GM21723 (cell line): ENCODE measurements at regions not wholly inside any gene's neighbourhood (a gene's known extent, or its start where the extent isn't known, plus 50 kb on each side); places are given as distances from the start of the nearest gene placed in this dataset.

ENCODE experiments used
- ATAC-seq: cut with Tn5 transposase; IDR thresholded peaks from one replicate; pipeline ENCODE4 v1.9.1; 2021; ENCODE audit warnings: mild to moderate bottlenecking, moderate library complexity; ENCODE audit not compliant: unreplicated experiment

DNA sequence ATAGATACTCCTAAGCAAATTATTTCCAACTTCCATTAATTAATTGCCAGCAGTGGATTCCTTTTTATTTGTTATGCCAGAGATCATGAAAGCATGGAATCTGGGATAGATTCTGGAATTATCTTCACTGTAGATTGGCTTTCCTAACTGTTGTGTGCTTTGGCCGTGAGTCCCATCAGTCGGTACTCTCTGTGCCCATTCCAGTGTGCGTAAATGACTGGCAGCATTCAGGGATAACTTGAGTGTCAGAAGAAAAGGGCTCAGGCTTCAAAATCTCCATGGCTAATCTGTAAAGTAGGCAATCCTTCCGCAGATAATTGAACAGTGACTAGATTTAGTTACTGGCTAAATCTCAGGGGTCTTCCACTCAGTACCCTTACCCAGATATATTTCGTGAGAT is 76.8 kb upstream of the TMEM164 start:
- ATAC-seq = no peak

DNA sequence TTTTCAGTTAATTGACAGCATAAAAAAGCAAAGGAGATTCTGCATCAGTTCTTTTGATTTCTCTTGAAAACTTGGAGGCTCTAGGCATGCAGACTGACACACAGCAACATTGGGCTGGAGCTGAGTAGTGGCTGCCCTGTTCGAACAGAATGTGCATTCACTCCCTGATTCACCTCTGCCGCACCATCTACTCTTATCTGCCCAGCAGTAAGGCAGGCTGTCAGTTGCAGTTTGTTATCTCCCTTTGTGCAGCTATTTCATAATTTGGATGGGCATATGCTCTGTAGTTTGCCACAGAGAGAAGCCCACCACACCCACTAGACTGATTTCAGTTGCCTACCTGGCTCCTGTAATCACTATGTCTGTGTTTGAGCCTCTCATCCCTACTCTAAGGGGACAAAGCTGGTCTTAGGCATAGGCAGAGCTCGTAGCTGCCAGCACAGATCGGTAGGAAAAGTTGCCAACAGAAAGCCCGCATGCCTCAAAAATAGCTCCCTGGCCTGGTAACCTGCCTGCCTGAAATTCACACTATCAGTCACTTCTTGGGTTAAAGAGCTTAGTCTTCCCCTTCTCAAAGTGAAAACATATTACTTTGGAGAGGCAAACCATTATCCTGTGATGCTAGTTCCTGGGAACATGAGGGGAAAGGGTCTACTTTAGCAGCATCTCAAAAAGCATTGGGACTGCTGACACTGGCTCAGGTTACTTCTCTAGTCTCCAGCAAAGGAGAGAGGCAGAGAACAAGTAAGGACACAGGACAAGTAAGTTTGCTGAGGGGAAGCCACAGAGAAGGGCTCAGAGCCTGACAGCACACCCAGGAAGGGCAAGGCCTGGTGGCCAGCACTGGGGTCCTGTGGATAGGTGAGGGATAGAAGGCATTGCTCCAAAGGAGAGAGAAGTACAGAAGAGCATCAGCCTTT is 75.9 kb upstream of the TMEM164 start:
- no peak for ATAC-seq

DNA sequence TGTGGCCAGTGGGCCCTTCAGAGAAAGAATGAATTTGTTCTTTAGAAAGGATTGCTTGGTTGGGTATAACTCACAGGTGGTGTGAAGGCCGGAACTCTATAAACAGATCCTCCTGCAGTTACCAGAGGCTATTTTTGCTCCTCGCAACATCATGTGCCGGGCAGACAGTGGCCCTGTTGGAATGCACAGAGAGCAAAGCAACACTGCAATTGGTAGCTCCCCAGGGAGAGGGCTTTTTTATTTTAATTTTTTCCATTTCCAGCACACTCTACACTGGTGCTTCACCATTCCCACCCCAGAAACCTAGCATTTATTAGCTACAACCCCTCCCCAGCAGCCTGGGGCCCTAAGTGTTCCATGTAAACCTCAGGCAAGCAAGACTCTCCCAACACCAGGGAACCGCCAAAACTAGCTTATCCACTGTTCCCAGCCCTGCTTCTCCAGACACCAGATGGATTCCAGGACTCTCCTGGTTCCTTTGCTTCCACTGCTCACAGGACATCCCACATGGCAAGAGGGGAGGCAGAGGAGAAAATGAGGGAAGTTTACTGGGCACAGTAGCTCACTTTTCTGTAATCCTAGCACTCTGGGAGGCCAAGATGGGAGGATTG is 75.1 kb upstream of the TMEM164 start:
- no peak for ATAC-seq

DNA sequence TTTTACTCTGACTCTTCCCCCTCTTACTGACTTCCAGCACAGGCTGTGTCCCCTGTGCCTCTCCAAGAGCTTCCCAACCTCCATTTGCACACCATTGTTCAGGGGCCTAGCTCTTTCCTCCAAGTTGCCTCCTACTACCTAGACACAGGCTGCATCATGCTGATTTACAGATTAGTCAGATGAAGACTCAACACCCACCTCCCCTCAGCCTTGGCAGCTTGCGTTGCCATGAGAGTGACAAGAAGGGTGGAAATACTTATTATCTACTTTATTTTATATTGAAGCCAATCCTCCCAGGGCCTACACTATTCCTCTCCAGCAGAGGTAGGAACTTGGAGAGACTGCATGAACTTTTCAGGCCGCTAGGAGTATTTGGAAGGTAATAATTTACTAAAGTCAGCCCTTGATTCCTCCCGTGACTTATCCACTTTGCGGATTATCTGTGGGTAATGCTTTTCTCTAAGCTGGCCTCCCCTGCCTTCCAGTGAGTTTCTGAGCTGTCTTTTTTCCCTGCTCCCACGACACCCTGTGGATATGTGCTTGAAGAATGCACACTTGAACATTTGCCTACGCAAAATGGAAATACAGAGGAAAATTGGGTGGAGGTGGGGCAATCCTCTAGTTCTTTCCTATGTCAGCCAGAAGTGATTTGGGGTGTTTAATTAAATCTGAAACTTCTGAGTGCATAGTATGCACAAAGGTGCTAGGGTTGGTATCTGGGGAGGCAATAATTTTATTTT is 74.1 kb upstream of the TMEM164 start:
- no peak for ATAC-seq

DNA sequence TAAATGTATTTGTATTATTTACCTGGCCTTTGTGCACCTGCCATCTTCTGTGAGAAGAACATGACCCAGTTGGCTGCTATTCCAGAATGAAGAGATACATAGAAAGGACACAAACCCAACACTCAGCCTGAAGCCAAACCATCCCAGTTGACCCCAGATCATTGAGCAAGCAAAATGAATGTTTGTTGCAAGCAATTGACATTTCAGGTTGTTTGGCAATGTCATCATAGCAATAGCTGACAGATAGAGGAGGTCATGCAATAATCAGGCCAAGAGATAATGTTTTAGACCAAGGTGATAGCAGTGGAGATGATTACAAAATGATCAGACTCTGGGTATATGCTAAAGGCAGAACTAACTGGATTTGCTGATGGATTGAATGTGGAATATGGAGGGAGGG is 71.2 kb upstream of the TMEM164 start:
- ATAC-seq = no peak

DNA sequence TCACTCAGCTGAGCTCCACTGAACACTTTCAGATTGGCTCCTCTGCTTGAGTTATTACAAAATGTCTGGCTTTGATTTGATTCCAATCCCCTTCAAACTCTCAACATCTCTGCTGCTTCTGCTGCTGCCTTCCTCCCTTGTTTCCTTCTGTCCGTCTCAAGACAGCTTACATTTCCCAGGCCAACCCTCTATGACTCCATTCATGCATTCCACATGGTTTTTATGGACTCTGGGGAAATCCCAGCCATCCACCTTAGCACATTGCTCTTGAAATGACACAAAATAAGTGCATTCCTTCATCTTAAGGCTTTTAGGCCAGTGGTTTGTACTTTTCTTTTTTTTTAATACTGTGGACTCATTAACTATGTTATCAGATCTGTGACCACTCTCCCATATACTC is 68.5 kb upstream of the TMEM164 start:
- ATAC-seq = no peak

DNA sequence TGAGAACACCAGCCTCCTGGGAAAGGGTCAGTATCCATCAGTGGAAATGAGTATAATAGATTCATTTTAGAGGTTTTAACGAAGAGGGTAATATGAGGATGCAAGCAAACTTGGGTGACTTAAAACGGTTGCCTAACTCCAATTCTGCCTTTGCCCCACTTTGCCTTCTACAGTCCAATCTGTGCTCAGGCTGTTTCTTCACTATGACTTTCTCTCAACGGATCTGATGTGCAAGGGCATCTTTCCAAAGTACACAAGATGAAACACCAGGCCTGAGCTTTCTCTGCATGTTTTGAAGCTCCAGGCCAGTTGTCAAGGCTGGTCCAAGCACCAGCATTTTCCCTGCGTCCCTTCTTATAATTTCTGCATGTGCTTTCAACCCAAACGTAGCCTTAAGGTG is 68.0 kb upstream of the TMEM164 start:
- ATAC-seq = no peak

DNA sequence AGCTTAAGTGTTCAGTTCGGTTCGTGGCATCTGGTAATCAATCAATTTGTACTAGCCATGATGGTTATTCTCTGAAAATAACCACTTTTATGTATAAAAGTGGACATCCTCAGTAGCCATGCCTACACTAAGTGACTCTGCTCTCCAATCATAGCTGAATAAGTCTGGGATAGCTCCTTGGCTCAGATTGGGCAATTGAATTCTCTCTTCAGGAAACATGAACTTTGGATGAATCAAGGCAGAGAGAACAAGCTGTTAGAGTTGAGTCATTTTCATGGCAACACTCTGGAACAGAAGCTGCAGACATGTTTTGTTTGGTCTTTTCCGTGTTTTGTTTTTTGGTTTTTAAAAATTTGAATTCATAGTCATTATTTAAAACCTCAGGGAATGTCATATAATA is 66.8 kb upstream of the TMEM164 start:
- no peak for ATAC-seq

DNA sequence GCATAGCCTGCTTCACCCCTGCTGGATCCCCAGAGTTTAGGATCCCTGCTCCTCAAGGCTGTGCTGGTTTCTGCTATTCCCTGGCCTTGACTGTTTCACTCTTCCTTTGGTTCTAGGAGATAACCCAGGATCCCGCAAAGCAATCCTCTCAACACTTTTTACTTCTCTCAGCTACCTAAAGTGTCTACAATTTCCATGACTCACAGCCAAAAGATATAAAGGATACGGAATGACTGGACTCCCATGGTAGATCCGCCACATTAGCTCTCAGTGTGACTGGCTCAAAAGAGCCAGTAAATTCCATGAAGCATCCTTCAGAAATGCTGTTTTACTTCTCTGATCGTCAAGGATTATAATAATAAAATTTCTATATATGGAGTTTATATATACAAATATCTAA is 66.3 kb upstream of the TMEM164 start:
- no peak for ATAC-seq

DNA sequence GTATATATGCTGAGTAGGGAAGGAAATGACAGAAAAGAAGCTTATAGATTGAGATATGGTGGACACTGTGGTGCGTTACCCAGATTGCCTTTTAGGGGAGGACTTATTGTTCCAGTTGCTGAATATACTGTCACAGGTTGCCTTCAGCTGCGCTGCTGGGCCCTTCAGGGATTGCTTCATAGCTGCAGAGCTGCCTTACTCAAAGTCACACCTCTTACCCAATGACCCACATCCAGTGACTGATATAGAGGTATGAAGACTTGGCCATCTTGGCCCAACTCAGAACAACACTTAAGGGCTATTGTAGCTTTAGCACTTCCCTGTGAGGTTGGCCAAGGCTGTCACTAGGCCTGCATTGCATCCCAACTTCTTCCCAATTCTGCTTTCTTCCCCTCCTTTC is 63.4 kb upstream of the TMEM164 start:
- no peak for ATAC-seq

DNA sequence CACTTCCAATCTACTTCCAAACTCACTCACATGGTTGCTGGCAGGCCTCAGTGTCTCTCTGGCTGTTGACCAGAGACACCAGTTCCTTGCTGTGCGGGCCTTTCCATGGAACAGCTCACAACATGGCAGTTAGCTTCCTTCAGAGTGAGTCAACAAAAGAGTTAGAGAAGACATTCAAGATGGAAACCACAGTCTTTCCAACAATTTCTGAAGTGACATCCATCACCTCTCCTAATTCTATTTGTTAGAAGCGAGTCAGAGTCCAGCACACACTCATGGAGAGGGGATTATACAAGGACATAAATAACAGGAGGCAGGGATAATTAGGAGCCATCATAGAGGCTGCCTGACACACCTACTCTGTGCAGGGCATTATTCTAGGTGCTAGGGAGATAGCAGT is 62.5 kb upstream of the TMEM164 start:
- no peak for ATAC-seq

DNA sequence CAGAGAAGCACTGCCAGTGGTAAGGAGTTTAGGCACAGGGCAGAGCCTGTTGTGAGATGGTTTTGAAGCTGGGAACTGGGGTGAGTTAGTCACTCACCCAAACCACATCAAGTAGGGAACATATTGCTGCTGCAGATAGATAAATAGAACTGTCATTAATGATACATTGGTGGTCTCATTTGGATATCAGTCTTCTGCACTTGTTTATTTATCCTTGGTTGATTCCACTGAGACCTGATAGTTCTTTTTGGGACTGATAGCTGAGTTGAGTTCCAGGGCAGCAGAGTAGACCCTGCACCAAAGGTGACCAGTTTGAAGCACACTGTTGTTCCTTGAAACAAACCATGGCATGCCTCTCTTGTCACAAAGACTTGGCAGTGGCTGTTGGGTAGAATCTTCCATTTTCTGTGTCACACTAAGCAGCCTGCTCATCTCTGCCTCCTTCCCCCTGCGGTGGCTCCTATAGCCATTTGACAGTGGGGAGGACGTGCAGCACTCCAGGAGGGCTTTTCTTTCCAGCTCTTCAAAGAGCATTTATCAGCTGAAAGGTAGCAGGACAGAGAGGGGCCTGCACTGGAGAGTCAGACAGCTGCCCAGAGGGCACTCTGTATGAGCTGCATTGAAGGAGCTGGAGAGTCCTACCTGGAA is 59.7 kb upstream of the TMEM164 start:
- no peak for ATAC-seq

DNA sequence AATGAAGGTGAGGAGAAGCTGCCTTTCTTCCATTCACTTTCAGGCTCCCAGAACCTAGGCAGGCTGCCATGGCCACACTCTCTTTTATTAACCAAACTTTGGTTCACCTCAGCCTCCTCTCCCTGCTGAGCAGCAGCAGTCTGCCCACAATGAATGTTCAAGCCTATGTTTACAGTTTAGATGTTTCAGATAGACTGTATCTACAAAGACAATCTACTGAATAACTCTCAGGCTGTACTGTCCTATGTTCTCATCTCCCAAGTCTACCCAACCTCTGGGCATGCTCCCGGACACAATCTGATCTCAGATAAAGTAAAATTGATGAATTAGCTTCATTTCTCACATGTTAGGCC is 59.2 kb upstream of the TMEM164 start:
- ATAC-seq = no peak

DNA sequence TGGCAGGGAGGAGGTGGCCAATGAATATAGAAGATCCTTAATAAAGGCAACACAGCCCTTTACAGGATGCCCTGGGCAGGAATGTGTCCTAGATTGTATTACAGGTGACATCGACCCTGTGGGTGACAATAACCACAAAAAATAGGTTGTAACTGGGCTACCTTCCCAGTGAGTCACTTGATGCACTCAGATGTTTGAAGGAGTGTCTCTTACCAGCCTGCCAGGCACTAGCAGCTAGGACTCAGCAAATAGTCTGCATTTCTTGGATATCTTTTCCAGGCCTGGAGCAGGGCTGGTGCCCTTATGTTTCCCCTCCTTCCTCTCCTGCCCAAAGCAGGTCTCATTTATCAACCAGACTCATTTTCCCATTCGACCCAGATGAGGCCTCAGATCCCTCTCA is 50.9 kb upstream of the TMEM164 start:
- no peak for ATAC-seq

DNA sequence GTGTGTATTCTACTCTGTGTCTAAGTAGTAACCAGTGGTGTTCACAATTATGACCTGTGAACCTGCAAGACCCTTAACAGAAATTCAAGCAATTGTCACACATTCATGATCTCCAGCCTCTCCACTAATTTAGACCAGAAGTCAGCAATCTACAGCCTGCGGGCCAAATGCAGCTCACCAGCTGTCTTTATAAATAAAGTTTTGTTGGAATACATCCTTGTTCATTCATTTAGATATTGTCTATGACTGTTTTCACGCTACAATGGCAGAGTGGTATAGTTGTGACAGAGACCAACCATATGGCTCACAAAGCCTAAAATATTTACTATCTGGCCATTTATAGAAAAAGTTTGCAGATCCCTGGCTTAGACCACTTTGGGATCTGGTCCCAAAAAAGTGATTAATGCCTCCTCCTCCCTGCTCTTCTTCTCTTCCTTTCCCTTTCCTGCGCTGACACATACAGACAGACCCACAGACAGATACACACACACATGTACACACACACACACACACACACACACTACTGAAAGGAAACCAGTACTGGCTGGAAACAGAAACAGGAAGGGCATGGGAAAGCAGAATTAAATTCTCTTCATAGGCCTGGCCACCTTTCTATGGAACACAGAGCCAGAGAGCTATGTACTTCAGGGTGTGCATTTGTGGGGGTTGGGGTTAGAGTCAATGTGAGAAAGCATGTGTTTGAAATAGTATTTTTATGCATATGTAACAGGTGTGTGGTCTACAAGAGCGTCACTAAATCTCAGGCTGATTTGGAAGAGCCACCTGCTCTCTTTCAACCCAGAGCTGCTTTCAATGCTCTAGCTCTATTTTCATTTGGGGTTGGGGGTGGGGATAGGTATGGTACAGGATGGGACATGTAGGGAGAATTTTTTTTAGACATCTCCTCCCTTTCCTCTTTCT is 49.7 kb upstream of the TMEM164 start:
- peak; percentile 83 for ATAC-seq
